B cell (primary cell): ENCODE measurements at regions not wholly inside any gene's neighbourhood (a gene's known extent, or its start where the extent isn't known, plus 50 kb on each side); places are given as distances from the start of the nearest gene placed in this dataset.

Experiments used
- ATAC-seq: fragments of 200-7000 bp; cut with Tn5 transposase; one replicate; pipeline ENCODE4 v1.10.0; 2021; ENCODE audit warnings: low read depth, mild to moderate bottlenecking, moderate number of reproducible peaks, moderate library complexity
- CTCF ChIA-PET: fragments of 350-600 bp; sonication (Branson Sonifier 250); formaldehyde crosslinking; loops from one replicate; lab custom pipeline; 2021; ENCODE audit warnings: antibody characterized with exemption, inconsistent platforms; lab: Charles Lee
- POLR2A ChIA-PET: fragments of 350-600 bp; sonication (Branson Sonifier 250); formaldehyde crosslinking; loops from one replicate; lab custom pipeline; 2021; ENCODE audit warnings: antibody characterized with exemption; lab: Charles Lee
- DNase-seq: peaks from one replicate; pipeline ENCODE4 v3.0.0; 2013
- H2AFZ ChIP-seq: 2 replicates; pipeline ENCODE4 v1.6.1; 2012; ENCODE audit warnings: mild to moderate bottlenecking, low read depth, low read length; ENCODE audit not compliant: insufficient read depth, poor library complexity, severe bottlenecking
- H3K27ac ChIP-seq, 2 donors: 1 replicate in 1 of 2; 2 replicates in 1 of 2; pipeline ENCODE4 v1.5.1; 2012 to 2013; ENCODE audit warnings: low read length in 2 of 2, mild to moderate bottlenecking in 2 of 2, moderate library complexity in 1 of 2
- H3K27me3 ChIP-seq, 4 experiments: fragments of 200-600 bp in 1 of 4; sonication (generic) in 1 of 4; replicated peaks in 1 of 4; 1 replicate in 2 of 4; 2 replicates in 2 of 4; pipeline versions ENCODE4 v1.6.1 to v1.7.0; 2013 to 2016; ENCODE audit warnings: low read length in 3 of 4, mild to moderate bottlenecking in 2 of 4, mixed read lengths in 1 of 4, moderate library complexity in 1 of 4; ENCODE audit not compliant: insufficient read depth in 4 of 4, control insufficient read depth in 3 of 4; ENCODE audit errors: control extremely low read depth in 1 of 4
- H3K36me3 ChIP-seq, 2 experiments: replicated peaks in 1 of 2; 1 replicate in 1 of 2; 2 replicates in 1 of 2; pipeline versions ENCODE4 v1.6.1 to v1.7.1; 2013; ENCODE audit warnings: low read length in 1 of 2; ENCODE audit not compliant: insufficient read depth in 2 of 2, control insufficient read depth in 1 of 2; ENCODE audit errors: control extremely low read depth in 1 of 2, extremely low read depth in 1 of 2
- H3K4me1 ChIP-seq, 2 donors: fragments of 200-600 bp in 1 of 2; sonication (generic) in 1 of 2; 1 replicate in 1 of 2; 2 replicates in 1 of 2; pipeline versions ENCODE4 v1.5.1 to v1.6.1; 2013 to 2017; ENCODE audit warnings: low read length in 2 of 2; ENCODE audit not compliant: control insufficient read depth in 2 of 2, insufficient read depth in 2 of 2
- H3K4me2 ChIP-seq: replicated peaks from 2 replicates; pipeline ENCODE3; 2012; ENCODE audit warnings: mild to moderate bottlenecking, low read depth, low read length; ENCODE audit not compliant: poor library complexity, severe bottlenecking
- H3K4me3 ChIP-seq, 5 experiments: fragments of 200-600 bp in 1 of 5; sonication (generic) in 1 of 5; 1 replicate in 3 of 5; 2 replicates in 2 of 5; pipeline versions ENCODE4 v1.5.1 to v1.7.0; 2011 to 2016; ENCODE audit warnings: low read length in 4 of 5, mild to moderate bottlenecking in 4 of 5, low read depth in 2 of 5, control low read depth in 1 of 5, moderate library complexity in 1 of 5; ENCODE audit not compliant: insufficient read depth in 1 of 5; ENCODE audit errors: control extremely low read depth in 1 of 5, extremely low read depth in 1 of 5
- H3K79me2 ChIP-seq: fragments of 200-600 bp; sonication (generic); one replicate; pipeline ENCODE4 v1.6.0; 2016; ENCODE audit warnings: low read length; ENCODE audit not compliant: control insufficient read depth, insufficient read depth
- H3K9ac ChIP-seq: fragments of 200-600 bp; sonication (generic); 2 replicates; pipeline ENCODE4 v1.6.1; 2017; ENCODE audit warnings: mild to moderate bottlenecking, low read length, moderate library complexity
- H3K9me3 ChIP-seq, 3 donors: one replicate each; pipeline versions ENCODE4 v1.6.1 to v1.7.1; 2013; ENCODE audit warnings: low read length in 2 of 3; ENCODE audit not compliant: control insufficient read depth in 2 of 3, insufficient read depth in 1 of 3; ENCODE audit errors: control extremely low read depth in 1 of 3
- H4K20me1 ChIP-seq: 2 replicates; pipeline ENCODE4 v1.6.0; 2012; ENCODE audit warnings: mild to moderate bottlenecking, low read length; ENCODE audit not compliant: insufficient read depth, control insufficient read depth, poor library complexity, severe bottlenecking
- H3K27ac Mint-ChIP-seq: one replicate; pipeline ENCODE4 v1.8.0; 2021; ENCODE audit warnings: mixed read lengths
- H3K27me3 Mint-ChIP-seq: one replicate; pipeline ENCODE4 v1.8.0; 2021; ENCODE audit warnings: mixed read lengths
- H3K4me1 Mint-ChIP-seq: one replicate; pipeline ENCODE4 v1.8.0; 2021; ENCODE audit warnings: mixed read lengths
- H3K4me3 Mint-ChIP-seq: one replicate; pipeline ENCODE4 v1.8.0; 2021; ENCODE audit warnings: mixed read lengths
- H3K9me3 Mint-ChIP-seq: one replicate; pipeline ENCODE4 v1.8.0; 2022; ENCODE audit warnings: mixed read lengths; ENCODE audit not compliant: insufficient read depth
- CTCF ChIP-seq: fragments of 200-600 bp; IDR thresholded peaks from one replicate; pipeline ENCODE4 v1.8.0; 2022; ENCODE audit warnings: antibody characterized with exemption, mild to moderate bottlenecking
- EZH2 ChIP-seq: IDR thresholded peaks from 2 replicates; pipeline ENCODE4 v1.6.1; 2012; ENCODE audit warnings: borderline replicate concordance, low read depth, mild to moderate bottlenecking, moderate library complexity, low read length; ENCODE audit not compliant: insufficient read depth, poor library complexity, severe bottlenecking
- WGBS: methylation state at CpG from one replicate; pipeline ENCODE4 v1.1.5; 2013; ENCODE audit warnings: missing lambda C conversion rate; ENCODE audit not compliant: insufficient coverage; 5-methylcytosine and 5-hydroxymethylcytosine counted together
- intact Hi-C: fragments of 100-400 bp; cut with micrococcal nuclease; formaldehyde crosslinking; loops from one replicate; pipeline ENCODE4 v1.10.0; 2022

GRCh38 chr7:135827391-135827790 lies 78.8 kb upstream of the FAM180A start:
- no peaks in the 10 kb centered on the region for H3K9me3 Mint-ChIP-seq
- Histone ChIP-seq H3K79me2 (no peaks in the 10 kb centered on the region), H4K20me1 (no peaks in the 10 kb centered on the region), H3K36me3 (no peaks in the 10 kb centered on the region), H3K27me3 (peaks cover 0 to 5% (median 2%) of the 10 kb centered on the region in 4 experiments), H3K9me3 (peaks cover 0 to 2% (median 0%) of the 10 kb centered on the region in 3 donors), H3K9ac (no peak overlapping the region), H3K4me2 (no peak overlapping the region), H3K27ac (no peak overlapping the region), H3K4me3 (no peak overlapping the region), H3K4me1 (no peaks in the 10 kb centered on the region), H2AFZ (no peak overlapping the region)
- POLR2A ChIA-PET, result no interaction called here
- no peaks in the 10 kb centered on the region for H3K4me1 Mint-ChIP-seq
- peaks cover 26% of the 10 kb centered on the region for H3K27me3 Mint-ChIP-seq
- no peak overlapping the region for H3K4me3 Mint-ChIP-seq
- CTCF ChIA-PET, result no interaction called here
- H3K27ac Mint-ChIP-seq, result no peak overlapping the region
- WGBS, result 83% methylated on average over 1 of the region's 2 CpGs
- intact Hi-C loops, result no loop called here
- TF ChIP-seq CTCF, result no peak
- no peak for TF ChIP-seq EZH2
- DNase-seq (no peak), ATAC-seq (no peak)

DNA sequence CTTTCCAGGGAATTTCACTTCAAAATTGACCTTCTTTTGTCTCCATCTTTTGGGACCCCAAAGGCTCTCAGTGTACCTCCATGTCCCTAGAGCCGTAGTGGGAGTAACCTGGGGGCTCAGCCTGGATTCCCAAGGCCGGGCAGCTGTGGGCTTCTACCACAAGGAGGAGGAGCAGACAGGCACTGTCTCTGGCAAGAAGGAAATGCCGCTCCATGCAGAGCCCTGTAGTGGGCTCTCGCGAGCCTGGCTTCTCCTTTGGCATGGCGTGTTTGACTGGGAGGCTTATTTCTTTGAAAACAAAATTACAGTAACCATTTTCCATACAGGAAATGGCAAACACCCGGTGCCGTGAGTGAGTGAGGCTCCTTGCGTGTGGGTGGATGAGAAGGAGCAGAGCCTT lies 76.8 kb upstream of the FAM180A start:
- DNase-seq (no peak), ATAC-seq (no peak)
- Histone ChIP-seq H3K4me3 (no peak overlapping the region), H3K36me3 (no peaks in the 10 kb centered on the region), H3K9me3 (peaks cover 0 to 2% (median 0%) of the 10 kb centered on the region in 3 donors), H4K20me1 (no peaks in the 10 kb centered on the region), H2AFZ (no peak overlapping the region), H3K4me2 (no peak overlapping the region), H3K9ac (no peak overlapping the region), H3K4me1 (no peaks in the 10 kb centered on the region), H3K79me2 (no peaks in the 10 kb centered on the region), H3K27me3 (peaks cover 0 to 3% (median 1%) of the 10 kb centered on the region in 4 experiments), H3K27ac (no peak overlapping the region)
- H3K4me1 Mint-ChIP-seq, result no peaks in the 10 kb centered on the region
- WGBS, result 95% methylated on average over 5 of the region's 9 CpGs
- POLR2A ChIA-PET, result no interaction called here
- no peak overlapping the region for H3K4me3 Mint-ChIP-seq
- H3K27me3 Mint-ChIP-seq, result peaks cover 18% of the 10 kb centered on the region
- H3K9me3 Mint-ChIP-seq, result no peaks in the 10 kb centered on the region
- intact Hi-C loops, result no loop called here
- CTCF ChIA-PET, result no interaction called here
- no peak overlapping the region for H3K27ac Mint-ChIP-seq
- TF ChIP-seq CTCF, result no peak
- no peak for TF ChIP-seq EZH2
